ENCODE measurements at regions not wholly inside any gene's neighbourhood (a gene's known extent, or its start where the extent isn't known, plus 50 kb on each side); places are given as distances from the start of the nearest gene placed in this dataset.

GRCh38 chr2:8406271-8406670 lies 275.6 kb upstream of the ID2 start:
- DNase-seq (ENCODE audit: low spot score) = no peak

GRCh38 chr2:8407332-8407731 lies 274.5 kb upstream of the ID2 start:
- DNase-seq (ENCODE audit: low spot score) = no peak

- no peak for DNase-seq (ENCODE audit: low spot score)
These were observed 273.0 kb upstream of the ID2 start for GRCh38 chr2:8408560-8409460.

GRCh38 chr2:8409461-8410260 lies 272.2 kb upstream of the ID2 start:
- no peak for DNase-seq (ENCODE audit: low spot score)

- no peak for DNase-seq (ENCODE audit: low spot score)
These were observed 269.8 kb upstream of the ID2 start for GRCh38 chr2:8412082-8412481.

GRCh38 chr2:8412586-8412985 lies 269.3 kb upstream of the ID2 start:
- DNase-seq (ENCODE audit: low spot score) = no peak

- no peak for DNase-seq (ENCODE audit: low spot score)
These were observed 268.2 kb upstream of the ID2 start for GRCh38 chr2:8413589-8414135.

GRCh38 chr2:8414946-8415879 lies 266.6 kb upstream of the ID2 start:
- DNase-seq (ENCODE audit: low spot score) = peak; percentile 30

- no peak for DNase-seq (ENCODE audit: low spot score)
These were observed 265.8 kb upstream of the ID2 start for GRCh38 chr2:8416001-8416571.

GRCh38 chr2:8416849-8417832 lies 264.7 kb upstream of the ID2 start:
- peak; percentile 75 for DNase-seq (ENCODE audit: low spot score)

GRCh38 chr2:8418721-8419120 lies 263.1 kb upstream of the ID2 start:
- no peak for DNase-seq (ENCODE audit: low spot score)

GRCh38 chr2:8421658-8422449 lies 260.0 kb upstream of the ID2 start:
- no peak for DNase-seq (ENCODE audit: low spot score)

GRCh38 chr2:8422450-8422800 lies 259.4 kb upstream of the ID2 start:
- DNase-seq (ENCODE audit: low spot score) = no peak

- DNase-seq (ENCODE audit: low spot score) = no peak
These were observed 256.6 kb upstream of the ID2 start for GRCh38 chr2:8424997-8425900.

GRCh38 chr2:8426550-8426949 lies 255.3 kb upstream of the ID2 start:
- no peak for DNase-seq (ENCODE audit: low spot score)

GRCh38 chr2:8427211-8427610 lies 254.6 kb upstream of the ID2 start:
- no peak for DNase-seq (ENCODE audit: low spot score)

GRCh38 chr2:8430628-8431027 lies 251.2 kb upstream of the ID2 start:
- no peak for DNase-seq (ENCODE audit: low spot score)

- peak; percentile 87 for DNase-seq (ENCODE audit: low spot score)
These were observed 250.3 kb upstream of the ID2 start for GRCh38 chr2:8431446-8432125.

Measured in COLO829 (cell line).